ENCODE measurements at regions not wholly inside any gene's neighbourhood (a gene's known extent, or its start where the extent isn't known, plus 50 kb on each side); places are given as distances from the start of the nearest gene placed in this dataset.
A peak's percentile ranks its signal among the peaks of the same experiment; 100 is the strongest.

GRCh38 chr2:128375454-128375853, 56.8 kb upstream of the HS6ST1 start:
- H3K36me3 Mint-ChIP-seq, result no peaks in the 10 kb centered on the region
- H3K27ac Mint-ChIP-seq, result no peak overlapping the region
- TF ChIP-seq ZBTB43 (CRISPR knock-in tag; IDR thresholded peaks at IDR 0.05) (no peak), ZNF263 (CRISPR knock-in tag; IDR thresholded peaks at IDR 0.05; ENCODE audit: low read depth) (no peak), ZNF219 (CRISPR knock-in tag; IDR thresholded peaks at IDR 0.05; ENCODE audit: borderline replicate concordance) (no peak), CBFB (CRISPR knock-in tag; IDR thresholded peaks at IDR 0.05; ENCODE audit: low read depth) (no peak), E2F4 (CRISPR knock-in tag; IDR thresholded peaks at IDR 0.05; ENCODE audit: borderline replicate concordance, low read depth) (no peak), ZNF281 (CRISPR knock-in tag; IDR thresholded peaks at IDR 0.05) (no peak), ZNF425 (CRISPR knock-in tag; conservative IDR thresholded peaks at IDR 0.05) (no peak), NR2C2 (CRISPR knock-in tag; IDR thresholded peaks at IDR 0.05) (no peak), TEAD1 (CRISPR knock-in tag; IDR thresholded peaks at IDR 0.05) (no peak)
- ATAC-seq, result no peak
- H3K9me3 Mint-ChIP-seq, result no peaks in the 10 kb centered on the region
- POLR2A ChIA-PET, result no interaction called here
- no peak overlapping the region for H3K4me3 Mint-ChIP-seq
- peaks cover 3% of the 10 kb centered on the region; the same call in 1 of the 2 replicates for H3K27me3 Mint-ChIP-seq (ENCODE audit: low read depth)
- CTCF ChIA-PET, result no interaction called here
- DNase-seq (ENCODE audit: low spot score), result peak; percentile 4
- H3K4me1 Mint-ChIP-seq, result peaks cover 12% of the 10 kb centered on the region

- ATAC-seq, result no peak
- Mint-ChIP-seq H3K36me3 (no peaks in the 10 kb centered on the region), H3K27me3 (ENCODE audit: low read depth) (peaks cover 3% of the 10 kb centered on the region; the same call in 1 of the 2 replicates), H3K4me1 (peaks cover 18% of the 10 kb centered on the region), H3K27ac (no peak overlapping the region), H3K4me3 (no peak overlapping the region), H3K9me3 (no peaks in the 10 kb centered on the region)
- POLR2A ChIA-PET, result no interaction called here
- peak; percentile 11 for DNase-seq (ENCODE audit: low spot score)
- CTCF ChIA-PET, result no interaction called here
- TF ChIP-seq STAT6 (CRISPR knock-in tag; conservative IDR thresholded peaks at IDR 0.05; ENCODE audit: low read depth), result no peak
- TF ChIP-seq ZMAT4 (CRISPR knock-in tag; IDR thresholded peaks at IDR 0.05), result no peak
- TF ChIP-seq ZNF671 (CRISPR knock-in tag; IDR thresholded peaks at IDR 0.05), result no peak
- no peak for TF ChIP-seq ATF1 (CRISPR knock-in tag; IDR thresholded peaks at IDR 0.05)
- TF ChIP-seq IRF1 (CRISPR knock-in tag; IDR thresholded peaks at IDR 0.05), result no peak
- TF ChIP-seq GTF2I (CRISPR knock-in tag; conservative IDR thresholded peaks at IDR 0.05), result no peak
- TF ChIP-seq E2F5 (CRISPR knock-in tag; IDR thresholded peaks at IDR 0.05), result no peak
- TF ChIP-seq KAT7 (CRISPR knock-in tag; IDR thresholded peaks at IDR 0.05; ENCODE audit: borderline replicate concordance), result no peak
- no peak for TF ChIP-seq NFYB (CRISPR knock-in tag; conservative IDR thresholded peaks at IDR 0.05; ENCODE audit: low read depth)
- TF ChIP-seq ZBTB21 (CRISPR knock-in tag; IDR thresholded peaks at IDR 0.05; ENCODE audit: borderline replicate concordance), result no peak
- no peak for TF ChIP-seq ETV6 (CRISPR knock-in tag; IDR thresholded peaks at IDR 0.05)
Measured at GRCh38 chr2:128376241-128377041, 57.8 kb upstream of the HS6ST1 start.
